ENCODE measurements at regions not wholly inside any gene's neighbourhood (a gene's known extent, or its start where the extent isn't known, plus 50 kb on each side); places are given as distances from the start of the nearest gene placed in this dataset.

GRCh38 chr5:2265341-2265740 lies 382.6 kb upstream of the IRX4 start:
- no peak for TF ChIP-seq CTCF (IDR thresholded peaks at IDR 0.05; ENCODE audit: low read depth, low read length, poor library complexity, severe bottlenecking)
- no peak for TF ChIP-seq EZH2phosphoT487 (IDR thresholded peaks at IDR 0.05; ENCODE audit: borderline replicate concordance, low read length)

All from DOHH2 (cell line).